ENCODE measurements at regions not wholly inside any gene's neighbourhood (a gene's known extent, or its start where the extent isn't known, plus 50 kb on each side); places are given as distances from the start of the nearest gene placed in this dataset.
"Not testable (repeated sequence)": the region's sequence is repeated elsewhere in the genome, so short reads cannot be mapped to it uniquely, and the experiment has no call there.

GRCh38 chr3:75607996-75608395 lies 56.1 kb upstream of the FRG2C start:
- DNase-seq (ENCODE audit: low spot score), result not testable (repeated sequence)

GRCh38 chr3:75609598-75609997 lies 54.5 kb upstream of the FRG2C start:
- not testable (repeated sequence) for DNase-seq (ENCODE audit: low spot score)

GRCh38 chr3:75610773-75611172 lies 53.4 kb upstream of the FRG2C start:
- no peak for DNase-seq (ENCODE audit: low spot score)

- DNase-seq (ENCODE audit: low spot score), result not testable (repeated sequence)
Observed at GRCh38 chr3:75611724-75612460, 52.2 kb upstream of the FRG2C start.

Data from activated CD4-positive, alpha-beta T cell treated with anti-CD3 and anti-CD28 coated beads, Interleukin-2, Interleukin-4, amounts not matched to agents 100 ng/mL and 50 ng/mL, durations not matched to agents 16 hours and 8 hours (primary cell).